Hepatocyte (in vitro differentiated cells): ENCODE measurements at regions not wholly inside any gene's neighbourhood (a gene's known extent, or its start where the extent isn't known, plus 50 kb on each side); places are given as distances from the start of the nearest gene placed in this dataset.

Experiments used
- DNase-seq: peaks from one replicate; pipeline ENCODE4 v3.0.0-alpha.2; 2016; ENCODE audit warnings: low spot score
- H2AFZ ChIP-seq: fragments of 200-600 bp; sonication (generic); 2 replicates; pipeline ENCODE4 v1.6.0; 2016; ENCODE audit warnings: antibody characterized with exemption, mild to moderate bottlenecking
- H3K27ac ChIP-seq: fragments of 200-600 bp; sonication (generic); 2 replicates; pipeline ENCODE4 v1.5.1; 2016; ENCODE audit warnings: mild to moderate bottlenecking
- H3K27me3 ChIP-seq: fragments of 200-600 bp; sonication (generic); 2 replicates; pipeline ENCODE4 v1.6.1; 2016
- H3K36me3 ChIP-seq: fragments of 200-600 bp; sonication (generic); replicated peaks from 2 replicates; pipeline ENCODE4 v1.5.1; 2016; ENCODE audit warnings: low read depth; ENCODE audit not compliant: insufficient read depth
- H3K4me1 ChIP-seq: fragments of 200-600 bp; sonication (generic); 2 replicates; pipeline ENCODE4 v1.5.1; 2016; ENCODE audit warnings: mild to moderate bottlenecking, moderate library complexity; ENCODE audit not compliant: insufficient read depth
- H3K4me2 ChIP-seq: fragments of 200-600 bp; sonication (generic); 2 replicates; pipeline ENCODE4 v1.6.0; 2016
- H3K4me3 ChIP-seq: fragments of 200-600 bp; sonication (generic); 2 replicates; pipeline ENCODE4 v1.5.1; 2016; ENCODE audit warnings: mild to moderate bottlenecking
- H3K79me2 ChIP-seq: fragments of 200-600 bp; sonication (generic); 2 replicates; pipeline ENCODE4 v1.6.0; 2017; ENCODE audit warnings: mild to moderate bottlenecking
- H3K9me2 ChIP-seq: fragments of 200-600 bp; sonication (generic); replicated peaks from 2 replicates; pipeline ENCODE4 v1.6.0; 2017; ENCODE audit warnings: mild to moderate bottlenecking; ENCODE audit not compliant: insufficient read depth
- H3K9me3 ChIP-seq: fragments of 200-600 bp; sonication (generic); 2 replicates; pipeline ENCODE4 v1.5.1; 2016; ENCODE audit warnings: low read depth, mild to moderate bottlenecking
- H4K20me1 ChIP-seq: fragments of 200-600 bp; sonication (generic); 2 replicates; pipeline ENCODE4 v1.6.0; 2016; ENCODE audit warnings: mild to moderate bottlenecking; ENCODE audit not compliant: insufficient read depth, poor library complexity, severe bottlenecking
- EZH2 ChIP-seq: fragments of 200-600 bp; sonication (generic); IDR thresholded peaks from 2 replicates; pipeline ENCODE4 v1.6.1; 2016; ENCODE audit warnings: antibody characterized with exemption, mild to moderate bottlenecking, borderline replicate concordance
- EZH2phosphoT487 ChIP-seq: fragments of 200-600 bp; sonication (generic); IDR thresholded peaks from one replicate; pipeline ENCODE4 v1.6.1; 2018; ENCODE audit warnings: antibody characterized with exemption, mild to moderate bottlenecking, low read depth, moderate library complexity; ENCODE audit not compliant: unreplicated experiment, severe bottlenecking
- WGBS: methylation state at CpG from one replicate; pipeline ENCODE4 v1.1.6; 2016; ENCODE audit warnings: low lambda C conversion rate; ENCODE audit errors: missing lambda C conversion rate; 5-methylcytosine and 5-hydroxymethylcytosine counted together
- TF ChIP-seq, protein P1 (sequence below): fragments of 200-600 bp; sonication (generic); IDR thresholded peaks from 2 replicates; pipeline ENCODE4 v1.5.1; 2016; ENCODE audit warnings: antibody characterized with exemption, mild to moderate bottlenecking; ENCODE audit not compliant: poor library complexity

DNA sequence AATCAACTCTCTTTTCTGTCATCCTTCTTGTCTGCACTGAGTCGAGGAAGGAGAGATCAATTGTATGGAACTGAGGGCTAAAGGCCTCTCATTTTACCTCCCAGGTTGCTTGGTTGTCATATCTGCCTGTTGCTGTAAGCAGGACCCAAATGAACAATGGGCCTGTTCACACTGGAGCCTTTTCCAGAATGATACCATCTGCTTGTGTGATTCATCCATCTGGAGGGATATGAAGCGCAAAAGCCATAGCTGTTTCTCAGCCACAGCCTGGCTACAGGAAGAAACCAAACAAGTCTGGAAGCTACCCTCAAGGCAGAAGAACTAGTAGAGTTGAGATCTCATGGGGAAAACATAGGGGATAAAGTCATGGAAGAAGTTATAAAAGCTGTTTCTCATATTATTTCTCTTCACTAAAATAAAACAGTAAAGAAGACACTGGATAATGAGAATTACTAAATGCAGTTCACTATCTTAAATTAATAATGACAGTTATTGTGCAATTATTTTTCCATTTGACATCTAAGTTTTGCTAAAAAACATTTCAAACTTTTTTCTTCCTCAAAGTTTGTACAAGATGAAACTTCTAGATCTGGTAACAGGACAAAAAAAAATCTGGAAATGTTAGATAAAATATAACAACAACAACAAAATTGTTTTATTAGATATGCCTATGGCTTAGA lies 106.3 kb downstream of the SPTSSA start:
- no peak overlapping the region for H3K4me3 ChIP-seq
- H3K36me3 ChIP-seq: no peaks in the 10 kb centered on the region
- DNase-seq: no peak
- H2AFZ ChIP-seq: no peak overlapping the region
- no peaks in the 10 kb centered on the region for H4K20me1 ChIP-seq
- H3K27ac ChIP-seq: peak overlapping the region; percentile 10
- no peaks in the 10 kb centered on the region for H3K9me3 ChIP-seq
- H3K9me2 ChIP-seq: no peaks in the 10 kb centered on the region
- no peak for TF ChIP-seq EZH2
- TF ChIP-seq, protein P1, sequence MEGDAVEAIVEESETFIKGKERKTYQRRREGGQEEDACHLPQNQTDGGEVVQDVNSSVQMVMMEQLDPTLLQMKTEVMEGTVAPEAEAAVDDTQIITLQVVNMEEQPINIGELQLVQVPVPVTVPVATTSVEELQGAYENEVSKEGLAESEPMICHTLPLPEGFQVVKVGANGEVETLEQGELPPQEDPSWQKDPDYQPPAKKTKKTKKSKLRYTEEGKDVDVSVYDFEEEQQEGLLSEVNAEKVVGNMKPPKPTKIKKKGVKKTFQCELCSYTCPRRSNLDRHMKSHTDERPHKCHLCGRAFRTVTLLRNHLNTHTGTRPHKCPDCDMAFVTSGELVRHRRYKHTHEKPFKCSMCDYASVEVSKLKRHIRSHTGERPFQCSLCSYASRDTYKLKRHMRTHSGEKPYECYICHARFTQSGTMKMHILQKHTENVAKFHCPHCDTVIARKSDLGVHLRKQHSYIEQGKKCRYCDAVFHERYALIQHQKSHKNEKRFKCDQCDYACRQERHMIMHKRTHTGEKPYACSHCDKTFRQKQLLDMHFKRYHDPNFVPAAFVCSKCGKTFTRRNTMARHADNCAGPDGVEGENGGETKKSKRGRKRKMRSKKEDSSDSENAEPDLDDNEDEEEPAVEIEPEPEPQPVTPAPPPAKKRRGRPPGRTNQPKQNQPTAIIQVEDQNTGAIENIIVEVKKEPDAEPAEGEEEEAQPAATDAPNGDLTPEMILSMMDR: no peak
- no peak for TF ChIP-seq EZH2phosphoT487
- H3K79me2 ChIP-seq: no peaks in the 10 kb centered on the region
- no peaks in the 10 kb centered on the region for H3K27me3 ChIP-seq
- 84% methylated on average over 2 of the region's 2 CpGs for whole genome bisulfite sequencing
- H3K4me1 ChIP-seq: no peaks in the 10 kb centered on the region
- H3K4me2 ChIP-seq: no peak overlapping the region

DNA sequence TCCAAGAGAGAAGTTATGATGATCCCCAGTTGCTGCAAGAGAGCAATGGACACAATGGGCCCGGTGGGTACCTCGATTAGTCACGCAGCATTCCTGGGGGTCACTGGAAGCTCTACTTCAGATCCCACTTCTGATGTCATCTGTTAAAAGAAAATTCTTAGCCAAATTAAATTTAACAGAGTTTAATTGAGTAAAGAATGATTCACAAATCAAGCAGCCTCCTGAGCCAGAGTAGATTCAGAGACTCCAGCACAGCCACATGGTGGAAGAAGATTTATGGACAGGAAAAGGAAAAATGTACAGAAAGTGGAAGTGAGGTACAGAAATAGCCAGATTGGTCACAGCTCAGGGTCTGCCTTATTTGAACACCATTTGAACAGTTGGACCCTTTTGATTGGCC lies 107.5 kb downstream of the SPTSSA start:
- no peak overlapping the region for H3K27ac ChIP-seq
- H3K79me2 ChIP-seq: no peaks in the 10 kb centered on the region
- H3K9me2 ChIP-seq: no peaks in the 10 kb centered on the region
- 93% methylated on average over 3 of the region's 3 CpGs for WGBS
- no peak overlapping the region for H2AFZ ChIP-seq
- H3K4me2 ChIP-seq: no peak overlapping the region
- no peaks in the 10 kb centered on the region for H3K36me3 ChIP-seq
- no peaks in the 10 kb centered on the region for H3K4me1 ChIP-seq
- H3K9me3 ChIP-seq: no peaks in the 10 kb centered on the region
- no peak overlapping the region for H3K4me3 ChIP-seq
- no peak for DNase-seq
- no peaks in the 10 kb centered on the region for H3K27me3 ChIP-seq
- TF ChIP-seq EZH2 (no peak), EZH2phosphoT487 (no peak)
- TF ChIP-seq, protein P1: no peak
- no peaks in the 10 kb centered on the region for H4K20me1 ChIP-seq

GRCh38 chr14:34350903-34351302 lies 111.1 kb downstream of the SPTSSA start:
- Histone ChIP-seq H3K9me2 (no peaks in the 10 kb centered on the region), H3K4me2 (no peak overlapping the region), H4K20me1 (no peaks in the 10 kb centered on the region), H3K27me3 (no peaks in the 10 kb centered on the region), H3K27ac (no peak overlapping the region), H3K4me1 (no peaks in the 10 kb centered on the region), H3K36me3 (no peaks in the 10 kb centered on the region), H3K4me3 (no peak overlapping the region), H2AFZ (no peak overlapping the region), H3K9me3 (no peaks in the 10 kb centered on the region), H3K79me2 (no peaks in the 10 kb centered on the region)
- DNase-seq: no peak
- 82% methylated on average over 6 of the region's 6 CpGs for WGBS
- no peak for TF ChIP-seq EZH2phosphoT487
- TF ChIP-seq, protein P1: no peak
- no peak for TF ChIP-seq EZH2
